ENCODE measurements at regions not wholly inside any gene's neighbourhood (a gene's known extent, or its start where the extent isn't known, plus 50 kb on each side); places are given as distances from the start of the nearest gene placed in this dataset.

DNA sequence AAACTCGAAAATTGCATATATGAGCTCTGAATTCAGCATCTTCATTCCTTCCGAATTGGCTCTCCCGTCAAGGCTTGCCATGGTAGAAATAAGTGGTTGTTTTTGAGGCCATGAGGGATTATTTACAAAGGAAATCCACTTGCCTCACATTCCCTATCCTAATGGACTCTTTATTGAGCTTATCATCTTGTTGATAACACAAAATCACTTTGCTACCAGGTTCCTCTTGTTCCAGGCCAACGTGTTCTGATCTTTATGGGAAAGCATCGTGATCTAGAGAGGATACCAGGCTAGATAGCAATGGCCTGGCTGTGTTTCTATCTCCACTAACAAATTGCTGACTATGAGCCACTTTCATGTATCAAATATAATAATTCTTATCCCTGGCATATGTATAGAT, 811.7 kb downstream of the TLR4 start:
- H3K27ac ChIP-seq (ENCODE audit: low read depth, low read length): no peak overlapping the region
- H3K9ac ChIP-seq (ENCODE audit: extremely low read depth, low read length, poor library complexity, severe bottlenecking): no peak overlapping the region
- Mint-ChIP-seq H3K4me1 (peaks cover 23% of the 10 kb centered on the region), H3K9me3 (peaks cover 3% of the 10 kb centered on the region), H3K36me3 (ENCODE audit: low read depth) (no peaks in the 10 kb centered on the region), H3K27ac (no peak overlapping the region), H3K4me3 (no peak overlapping the region), H3K27me3 (ENCODE audit: insufficient read depth) (peaks cover 8% of the 10 kb centered on the region)
- no peak for DNase-seq
- peaks cover 12% of the 10 kb centered on the region for H3K27me3 ChIP-seq (ENCODE audit: control insufficient read depth, insufficient read depth, low read length, poor library complexity, severe bottlenecking)
- peak overlapping the region; percentile 10 for H3K4me3 ChIP-seq (ENCODE audit: low read length)
- H3K4me1 ChIP-seq (ENCODE audit: control insufficient read depth, insufficient read depth, low read length): peaks cover 8% of the 10 kb centered on the region
- no peaks in the 10 kb centered on the region for H3K36me3 ChIP-seq (ENCODE audit: control insufficient read depth, insufficient read depth, low read length)
- whole genome bisulfite sequencing, 2 experiments (ENCODE audit: insufficient coverage in 1 of 2, insufficient read length in 1 of 2): 80 to 82% methylated on average over 4 to 5 of the region's 5 CpGs
- TF ChIP-seq, protein P1, sequence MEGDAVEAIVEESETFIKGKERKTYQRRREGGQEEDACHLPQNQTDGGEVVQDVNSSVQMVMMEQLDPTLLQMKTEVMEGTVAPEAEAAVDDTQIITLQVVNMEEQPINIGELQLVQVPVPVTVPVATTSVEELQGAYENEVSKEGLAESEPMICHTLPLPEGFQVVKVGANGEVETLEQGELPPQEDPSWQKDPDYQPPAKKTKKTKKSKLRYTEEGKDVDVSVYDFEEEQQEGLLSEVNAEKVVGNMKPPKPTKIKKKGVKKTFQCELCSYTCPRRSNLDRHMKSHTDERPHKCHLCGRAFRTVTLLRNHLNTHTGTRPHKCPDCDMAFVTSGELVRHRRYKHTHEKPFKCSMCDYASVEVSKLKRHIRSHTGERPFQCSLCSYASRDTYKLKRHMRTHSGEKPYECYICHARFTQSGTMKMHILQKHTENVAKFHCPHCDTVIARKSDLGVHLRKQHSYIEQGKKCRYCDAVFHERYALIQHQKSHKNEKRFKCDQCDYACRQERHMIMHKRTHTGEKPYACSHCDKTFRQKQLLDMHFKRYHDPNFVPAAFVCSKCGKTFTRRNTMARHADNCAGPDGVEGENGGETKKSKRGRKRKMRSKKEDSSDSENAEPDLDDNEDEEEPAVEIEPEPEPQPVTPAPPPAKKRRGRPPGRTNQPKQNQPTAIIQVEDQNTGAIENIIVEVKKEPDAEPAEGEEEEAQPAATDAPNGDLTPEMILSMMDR (conservative IDR thresholded peaks at IDR 0.05): no peak
- H3K9me3 ChIP-seq (ENCODE audit: control insufficient read depth, low read length): no peaks in the 10 kb centered on the region

- H3K4me1 Mint-ChIP-seq: peaks cover 15% of the 10 kb centered on the region
- no peaks in the 10 kb centered on the region for H3K9me3 Mint-ChIP-seq
- no peak for DNase-seq
- peaks cover 15% of the 10 kb centered on the region for H3K27me3 Mint-ChIP-seq (ENCODE audit: insufficient read depth)
- H3K36me3 Mint-ChIP-seq (ENCODE audit: low read depth): no peaks in the 10 kb centered on the region
- TF ChIP-seq, protein P1 (conservative IDR thresholded peaks at IDR 0.05): no peak
- 80 to 97% methylated on average over 2 to 3 of the region's 3 CpGs for WGBS, 2 experiments (ENCODE audit: insufficient coverage in 1 of 2, insufficient read length in 1 of 2)
- no peak overlapping the region for H3K27ac Mint-ChIP-seq
- Histone ChIP-seq H3K9ac (ENCODE audit: extremely low read depth, low read length, poor library complexity, severe bottlenecking) (no peak overlapping the region), H3K27me3 (ENCODE audit: control insufficient read depth, insufficient read depth, low read length, poor library complexity, severe bottlenecking) (peaks cover 21% of the 10 kb centered on the region), H3K27ac (ENCODE audit: low read depth, low read length) (no peak overlapping the region), H3K4me3 (ENCODE audit: low read length) (no peak overlapping the region), H3K36me3 (ENCODE audit: control insufficient read depth, insufficient read depth, low read length) (no peaks in the 10 kb centered on the region), H3K4me1 (ENCODE audit: control insufficient read depth, insufficient read depth, low read length) (no peaks in the 10 kb centered on the region), H3K9me3 (ENCODE audit: control insufficient read depth, low read length) (no peaks in the 10 kb centered on the region)
- no peak overlapping the region for H3K4me3 Mint-ChIP-seq
Observed at GRCh38 chr9:118521261-118521660, 817.1 kb downstream of the TLR4 start.

DNA sequence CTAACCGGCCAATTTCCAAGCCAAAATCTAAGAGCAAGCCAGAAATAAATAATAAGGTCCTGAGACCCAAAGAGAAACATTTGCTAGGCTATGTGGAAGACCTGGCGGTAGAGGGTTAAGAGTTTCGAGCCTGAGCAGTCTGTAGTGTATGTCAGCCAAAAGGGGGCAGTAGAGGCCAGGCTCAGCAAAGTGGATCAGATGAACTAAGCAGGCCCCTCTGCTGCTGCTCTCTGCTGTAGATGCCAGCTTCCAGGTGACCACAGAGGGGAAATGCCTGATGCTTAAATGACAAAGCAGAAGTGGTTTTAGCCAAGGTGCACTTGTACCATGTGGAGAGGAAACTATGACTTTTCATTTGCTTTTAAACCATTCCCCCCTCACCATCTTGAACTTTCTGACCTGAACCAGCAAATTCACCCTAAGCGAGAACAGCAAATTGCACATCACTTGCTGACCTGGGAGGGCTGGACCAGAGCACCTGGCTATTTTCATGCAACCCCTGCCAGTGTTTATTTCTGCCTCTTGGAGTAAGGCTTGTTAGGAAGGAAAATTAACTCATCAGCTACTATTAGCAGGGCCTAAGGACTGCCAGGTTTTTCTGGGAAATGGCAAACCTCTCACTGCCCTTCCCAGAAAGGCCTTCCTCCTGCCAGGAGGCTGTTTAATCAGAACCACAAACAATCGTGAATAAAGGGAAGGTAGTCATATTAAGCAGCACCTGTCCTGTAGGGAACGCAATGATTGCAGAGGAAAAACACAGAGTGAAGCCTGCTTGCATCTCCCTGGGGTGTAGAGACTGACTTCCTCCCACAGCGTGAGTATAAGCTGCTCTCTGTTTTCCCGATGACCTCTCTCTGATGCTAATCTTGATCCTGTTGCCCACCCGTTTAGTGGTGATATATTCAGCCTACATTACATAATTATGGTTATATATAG, 818.2 kb downstream of the TLR4 start:
- Histone ChIP-seq H3K27me3 (ENCODE audit: control insufficient read depth, insufficient read depth, low read length, poor library complexity, severe bottlenecking) (peaks cover 21% of the 10 kb centered on the region), H3K9ac (ENCODE audit: extremely low read depth, low read length, poor library complexity, severe bottlenecking) (no peak overlapping the region), H3K4me1 (ENCODE audit: control insufficient read depth, insufficient read depth, low read length) (no peaks in the 10 kb centered on the region), H3K4me3 (ENCODE audit: low read length) (no peak overlapping the region), H3K36me3 (ENCODE audit: control insufficient read depth, insufficient read depth, low read length) (no peaks in the 10 kb centered on the region), H3K9me3 (ENCODE audit: control insufficient read depth, low read length) (no peaks in the 10 kb centered on the region), H3K27ac (ENCODE audit: low read depth, low read length) (no peak overlapping the region)
- Mint-ChIP-seq H3K27me3 (ENCODE audit: insufficient read depth) (peaks cover 15% of the 10 kb centered on the region), H3K36me3 (ENCODE audit: low read depth) (no peaks in the 10 kb centered on the region), H3K9me3 (no peaks in the 10 kb centered on the region), H3K4me3 (no peak overlapping the region), H3K27ac (no peak overlapping the region), H3K4me1 (peaks cover 15% of the 10 kb centered on the region)
- peak; percentile 92 for DNase-seq
- WGBS, 2 experiments (ENCODE audit: insufficient coverage in 1 of 2, insufficient read length in 1 of 2): 53 to 62% methylated on average over 3 to 8 of the region's 9 CpGs
- TF ChIP-seq, protein P1 (conservative IDR thresholded peaks at IDR 0.05): peak; percentile 93

All from endodermal cell (in vitro differentiated cells).